ENCODE measurements at regions not wholly inside any gene's neighbourhood (a gene's known extent, or its start where the extent isn't known, plus 50 kb on each side); places are given as distances from the start of the nearest gene placed in this dataset.

DNA sequence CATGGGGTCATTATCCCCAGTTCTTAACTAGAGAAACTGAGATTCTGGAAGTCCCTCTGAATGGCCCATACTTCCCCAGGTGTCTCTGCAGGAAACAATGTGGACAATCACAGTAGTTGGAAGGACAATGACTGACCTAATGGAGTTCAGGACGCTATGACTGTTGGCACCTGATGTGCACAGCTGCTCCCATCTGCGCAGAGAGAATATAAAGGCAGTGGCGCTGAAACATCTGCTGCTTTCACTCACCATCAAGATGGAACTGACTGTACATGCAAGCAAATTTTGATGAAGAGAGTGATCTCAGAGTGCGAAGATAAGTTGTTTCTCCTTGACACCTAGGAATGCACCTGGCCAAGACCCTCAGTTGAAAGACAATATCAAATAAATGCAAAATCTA lies 395.7 kb upstream of the ASIC2 start:
- TF ChIP-seq, protein P1, sequence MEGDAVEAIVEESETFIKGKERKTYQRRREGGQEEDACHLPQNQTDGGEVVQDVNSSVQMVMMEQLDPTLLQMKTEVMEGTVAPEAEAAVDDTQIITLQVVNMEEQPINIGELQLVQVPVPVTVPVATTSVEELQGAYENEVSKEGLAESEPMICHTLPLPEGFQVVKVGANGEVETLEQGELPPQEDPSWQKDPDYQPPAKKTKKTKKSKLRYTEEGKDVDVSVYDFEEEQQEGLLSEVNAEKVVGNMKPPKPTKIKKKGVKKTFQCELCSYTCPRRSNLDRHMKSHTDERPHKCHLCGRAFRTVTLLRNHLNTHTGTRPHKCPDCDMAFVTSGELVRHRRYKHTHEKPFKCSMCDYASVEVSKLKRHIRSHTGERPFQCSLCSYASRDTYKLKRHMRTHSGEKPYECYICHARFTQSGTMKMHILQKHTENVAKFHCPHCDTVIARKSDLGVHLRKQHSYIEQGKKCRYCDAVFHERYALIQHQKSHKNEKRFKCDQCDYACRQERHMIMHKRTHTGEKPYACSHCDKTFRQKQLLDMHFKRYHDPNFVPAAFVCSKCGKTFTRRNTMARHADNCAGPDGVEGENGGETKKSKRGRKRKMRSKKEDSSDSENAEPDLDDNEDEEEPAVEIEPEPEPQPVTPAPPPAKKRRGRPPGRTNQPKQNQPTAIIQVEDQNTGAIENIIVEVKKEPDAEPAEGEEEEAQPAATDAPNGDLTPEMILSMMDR (IDR thresholded peaks at IDR 0.05; ENCODE audit: extremely low read depth, missing control alignments) = no peak
- DNase-seq (ENCODE audit: low spot score) = no peak

DNA sequence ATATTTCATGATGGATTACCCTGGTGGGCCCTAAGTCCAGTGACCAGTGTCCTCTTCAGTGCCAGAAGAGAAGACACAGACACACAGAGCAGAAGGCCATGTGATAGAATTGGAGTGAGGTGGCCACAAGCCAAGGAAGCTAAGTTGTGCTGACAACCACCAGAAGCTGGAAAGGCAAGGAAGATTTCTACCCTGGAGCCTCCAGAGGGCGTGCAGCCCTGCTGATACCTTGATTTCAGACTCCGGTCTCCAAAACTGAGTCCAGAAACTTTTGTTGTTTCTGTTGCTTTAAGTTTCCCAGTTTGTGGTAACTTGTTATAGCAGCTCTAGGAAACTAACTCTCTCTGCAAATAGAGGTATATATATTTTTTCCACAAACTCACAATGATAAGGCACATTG lies 396.6 kb upstream of the ASIC2 start:
- DNase-seq (ENCODE audit: low spot score) = no peak
- TF ChIP-seq, protein P1 (IDR thresholded peaks at IDR 0.05; ENCODE audit: extremely low read depth, missing control alignments) = no peak

DNA sequence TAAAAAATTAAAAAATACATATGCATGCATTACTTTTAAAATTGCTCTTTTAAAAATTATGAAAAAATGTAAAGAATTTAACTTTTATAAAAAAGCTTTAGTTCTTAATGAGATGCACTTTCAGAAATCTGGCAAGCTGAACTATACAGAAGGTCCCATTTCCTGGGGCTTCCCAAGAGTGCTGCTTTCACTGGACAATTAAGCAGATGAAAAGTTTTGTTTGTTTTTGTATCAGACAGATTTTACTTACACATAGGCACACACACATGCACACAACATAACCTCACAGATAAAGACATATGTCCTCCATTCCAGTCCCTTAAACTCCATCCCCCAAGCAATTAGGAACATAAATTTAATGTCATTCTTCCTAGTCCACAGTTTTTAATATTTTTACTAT lies 402.3 kb upstream of the ASIC2 start:
- no peak for DNase-seq (ENCODE audit: low spot score)
- TF ChIP-seq, protein P1 (IDR thresholded peaks at IDR 0.05; ENCODE audit: extremely low read depth, missing control alignments) = no peak

DNA sequence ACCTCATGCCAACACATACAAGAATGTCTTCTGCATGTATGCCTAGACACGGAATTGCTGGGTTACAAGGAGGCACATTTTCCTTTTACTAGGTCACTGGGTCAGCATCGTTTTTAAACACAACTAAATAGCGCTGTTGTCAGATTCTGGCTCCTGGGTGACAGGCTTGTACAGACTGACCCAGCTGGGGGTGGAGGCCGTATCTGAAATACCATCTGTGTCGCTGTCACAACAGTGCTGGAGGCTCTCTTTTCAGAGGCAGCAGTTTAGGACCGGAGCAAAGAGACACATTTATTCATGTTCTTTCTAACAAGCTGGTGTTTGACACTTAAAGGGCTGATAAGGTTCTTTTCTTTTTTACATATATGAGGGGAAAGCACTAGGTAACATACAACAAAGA lies 403.0 kb upstream of the ASIC2 start:
- TF ChIP-seq, protein P1 (IDR thresholded peaks at IDR 0.05; ENCODE audit: extremely low read depth, missing control alignments) = no peak
- DNase-seq (ENCODE audit: low spot score) = no peak

DNA sequence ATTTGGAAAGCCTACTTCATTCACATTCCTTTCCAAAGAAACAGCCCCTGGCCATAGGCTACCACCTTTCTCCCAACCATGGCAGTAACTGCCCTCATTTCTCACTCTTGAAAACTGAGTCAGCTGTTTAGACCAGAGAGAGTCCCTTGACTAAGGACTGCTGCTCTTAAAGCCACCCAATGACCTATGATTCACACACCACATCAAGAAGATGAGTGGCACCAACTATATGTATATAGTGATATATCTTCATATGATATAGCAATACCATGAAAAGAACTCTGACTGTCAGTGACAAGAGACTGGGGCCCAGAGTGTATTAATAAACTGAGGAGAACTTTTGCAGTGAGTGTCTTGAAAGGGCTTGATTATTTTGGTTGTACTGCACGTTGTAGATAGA lies 404.5 kb upstream of the ASIC2 start:
- DNase-seq (ENCODE audit: low spot score) = no peak
- TF ChIP-seq, protein P1 (IDR thresholded peaks at IDR 0.05; ENCODE audit: extremely low read depth, missing control alignments) = no peak

DNA sequence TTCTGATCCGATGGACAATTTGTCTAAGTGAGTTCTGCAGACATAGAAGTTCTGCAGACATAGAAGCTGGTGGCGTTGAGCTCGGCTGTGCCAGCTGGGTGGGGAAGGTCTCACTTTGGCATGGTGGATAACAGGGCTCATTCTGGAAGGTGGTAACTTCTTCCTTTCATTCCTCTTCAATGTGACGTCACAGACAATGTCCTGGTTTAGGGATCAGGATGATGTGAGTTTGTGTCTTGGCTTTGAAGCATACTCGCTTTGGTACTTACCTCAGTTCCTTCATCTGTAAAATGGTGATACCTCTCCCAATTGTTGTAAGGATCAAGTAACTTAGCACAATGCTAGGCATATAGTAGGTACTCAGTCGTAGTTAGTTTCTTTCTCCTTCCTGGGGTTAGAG lies 408.8 kb upstream of the ASIC2 start:
- TF ChIP-seq, protein P1 (IDR thresholded peaks at IDR 0.05; ENCODE audit: extremely low read depth, missing control alignments) = no peak
- DNase-seq (ENCODE audit: low spot score) = no peak

DNA sequence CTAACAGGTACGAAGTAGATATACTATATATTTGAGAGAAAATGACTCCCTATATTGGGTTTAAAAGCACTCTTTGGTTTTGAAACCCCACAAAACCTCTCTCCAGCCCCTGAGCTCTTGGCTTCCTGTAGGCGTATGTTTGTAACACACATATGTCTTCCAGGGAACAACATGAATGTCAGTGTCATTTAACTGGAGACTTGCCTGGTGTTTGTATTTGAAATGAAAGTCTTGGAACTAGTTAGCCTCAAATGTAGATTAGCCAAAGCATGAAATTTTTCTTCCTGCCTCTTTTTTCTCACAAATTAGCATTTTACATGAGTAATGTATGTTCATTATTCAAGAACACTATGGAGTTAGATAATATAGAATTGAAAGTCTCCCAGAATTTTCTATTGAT lies 411.8 kb upstream of the ASIC2 start:
- no peak for DNase-seq (ENCODE audit: low spot score)
- TF ChIP-seq, protein P1 (IDR thresholded peaks at IDR 0.05; ENCODE audit: extremely low read depth, missing control alignments) = no peak
